HFFc6 (cell line): ENCODE measurements at regions not wholly inside any gene's neighbourhood (a gene's known extent, or its start where the extent isn't known, plus 50 kb on each side); places are given as distances from the start of the nearest gene placed in this dataset.

ENCODE experiments used
- DNase-seq: peaks from one replicate; pipeline ENCODE4 v3.0.0-alpha.2; 2018
- H3K27ac Mint-ChIP-seq: 2 replicates; pipeline ENCODE4 v1.8.0; 2020; ENCODE audit warnings: mild to moderate bottlenecking, mixed read lengths
- H3K27me3 Mint-ChIP-seq: 2 replicates; pipeline ENCODE4 v1.8.0; 2021; ENCODE audit warnings: mild to moderate bottlenecking, moderate library complexity, mixed read lengths; ENCODE audit not compliant: insufficient read depth
- H3K36me3 Mint-ChIP-seq: 2 replicates; pipeline ENCODE4 v1.8.0; 2021; ENCODE audit warnings: low read depth, mixed read lengths
- H3K4me1 Mint-ChIP-seq: 2 replicates; pipeline ENCODE4 v1.8.0; 2020; ENCODE audit warnings: low read depth, mixed read lengths
- H3K4me3 Mint-ChIP-seq: 2 replicates; pipeline ENCODE4 v1.8.0; 2020; ENCODE audit warnings: mild to moderate bottlenecking, moderate library complexity, mixed read lengths
- H3K9me3 Mint-ChIP-seq: 2 replicates; pipeline ENCODE4 v1.8.0; 2020; ENCODE audit warnings: mild to moderate bottlenecking, mixed read lengths
- TF ChIP-seq, protein P1 (sequence below): fragments of 200-600 bp; sonication (generic); IDR thresholded peaks from 2 replicates; pipeline ENCODE4 v1.5.0; 2021; ENCODE audit warnings: antibody characterized with exemption, mild to moderate bottlenecking

DNA sequence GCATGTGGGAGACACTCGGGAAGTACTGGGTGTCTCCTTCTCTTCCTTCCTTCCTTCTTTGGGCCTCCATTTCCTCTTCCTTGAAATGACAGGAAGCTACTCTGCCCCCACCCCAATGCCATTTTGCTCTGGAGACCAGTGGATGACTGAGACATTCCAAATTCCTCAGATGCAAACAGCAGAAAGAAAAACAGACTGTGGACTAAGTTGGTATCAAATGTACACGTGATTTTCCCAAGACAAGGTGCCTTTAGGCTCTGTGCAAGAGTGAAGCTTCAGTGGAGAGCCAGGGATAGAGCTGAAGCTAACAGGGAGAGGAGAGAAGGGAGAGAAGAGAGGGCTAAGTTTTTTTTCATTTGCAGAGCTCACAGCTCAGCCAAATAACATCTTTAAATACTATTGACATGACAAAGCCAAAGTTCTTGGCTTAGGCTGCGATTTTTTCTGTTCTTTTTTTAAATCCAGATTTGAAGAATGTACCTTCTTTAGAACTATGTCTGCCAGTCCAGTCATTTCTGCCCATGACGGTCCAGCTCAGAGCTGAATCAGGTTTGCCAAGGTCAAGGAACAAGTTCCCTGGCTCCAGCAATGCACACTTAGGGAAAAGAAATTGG, 84.5 kb upstream of the LCLAT1 start:
- peak overlapping the region; percentile 28; the same call in 1 of the 2 replicates for H3K4me3 Mint-ChIP-seq
- TF ChIP-seq, protein P1, sequence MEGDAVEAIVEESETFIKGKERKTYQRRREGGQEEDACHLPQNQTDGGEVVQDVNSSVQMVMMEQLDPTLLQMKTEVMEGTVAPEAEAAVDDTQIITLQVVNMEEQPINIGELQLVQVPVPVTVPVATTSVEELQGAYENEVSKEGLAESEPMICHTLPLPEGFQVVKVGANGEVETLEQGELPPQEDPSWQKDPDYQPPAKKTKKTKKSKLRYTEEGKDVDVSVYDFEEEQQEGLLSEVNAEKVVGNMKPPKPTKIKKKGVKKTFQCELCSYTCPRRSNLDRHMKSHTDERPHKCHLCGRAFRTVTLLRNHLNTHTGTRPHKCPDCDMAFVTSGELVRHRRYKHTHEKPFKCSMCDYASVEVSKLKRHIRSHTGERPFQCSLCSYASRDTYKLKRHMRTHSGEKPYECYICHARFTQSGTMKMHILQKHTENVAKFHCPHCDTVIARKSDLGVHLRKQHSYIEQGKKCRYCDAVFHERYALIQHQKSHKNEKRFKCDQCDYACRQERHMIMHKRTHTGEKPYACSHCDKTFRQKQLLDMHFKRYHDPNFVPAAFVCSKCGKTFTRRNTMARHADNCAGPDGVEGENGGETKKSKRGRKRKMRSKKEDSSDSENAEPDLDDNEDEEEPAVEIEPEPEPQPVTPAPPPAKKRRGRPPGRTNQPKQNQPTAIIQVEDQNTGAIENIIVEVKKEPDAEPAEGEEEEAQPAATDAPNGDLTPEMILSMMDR: no peak

DNA sequence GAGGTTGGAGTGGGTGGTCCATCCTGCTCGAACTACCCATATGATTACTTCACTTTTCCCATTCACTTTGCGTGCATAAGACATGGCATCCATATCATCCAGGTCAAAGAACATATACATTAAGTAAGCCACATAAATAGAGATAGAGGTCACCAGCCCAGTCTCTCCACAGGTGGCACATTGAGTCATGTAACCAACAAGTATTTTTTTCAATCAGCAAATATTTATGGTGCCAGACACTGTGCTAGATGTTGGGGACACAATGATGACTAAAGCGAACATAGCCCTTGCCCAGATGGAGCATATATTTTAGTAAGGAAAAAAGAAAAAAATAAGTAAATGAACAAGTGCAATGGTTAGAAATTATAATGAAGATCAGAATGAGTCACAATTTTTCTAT, 83.6 kb upstream of the LCLAT1 start:
- peaks cover 4% of the 10 kb centered on the region; the same call in 1 of the 2 replicates for H3K9me3 Mint-ChIP-seq
- peaks cover 10% of the 10 kb centered on the region for H3K36me3 Mint-ChIP-seq
- TF ChIP-seq, protein P1: no peak
- peak overlapping the region; percentile 84 for H3K27ac Mint-ChIP-seq
- no peak overlapping the region for H3K4me3 Mint-ChIP-seq
- H3K27me3 Mint-ChIP-seq: no peaks in the 10 kb centered on the region
- DNase-seq: no peak
- peaks cover 94% of the 10 kb centered on the region for H3K4me1 Mint-ChIP-seq

More for the DNA sequence above, 84.5 kb upstream of the LCLAT1 start:
- Mint-ChIP-seq H3K36me3 (peaks cover 10% of the 10 kb centered on the region), H3K27me3 (no peaks in the 10 kb centered on the region), H3K9me3 (peaks cover 4% of the 10 kb centered on the region; the same call in 1 of the 2 replicates), H3K4me1 (peaks cover 87% of the 10 kb centered on the region), H3K27ac (peak overlapping the region; percentile 84)
- peak; percentile 45 for DNase-seq

DNA sequence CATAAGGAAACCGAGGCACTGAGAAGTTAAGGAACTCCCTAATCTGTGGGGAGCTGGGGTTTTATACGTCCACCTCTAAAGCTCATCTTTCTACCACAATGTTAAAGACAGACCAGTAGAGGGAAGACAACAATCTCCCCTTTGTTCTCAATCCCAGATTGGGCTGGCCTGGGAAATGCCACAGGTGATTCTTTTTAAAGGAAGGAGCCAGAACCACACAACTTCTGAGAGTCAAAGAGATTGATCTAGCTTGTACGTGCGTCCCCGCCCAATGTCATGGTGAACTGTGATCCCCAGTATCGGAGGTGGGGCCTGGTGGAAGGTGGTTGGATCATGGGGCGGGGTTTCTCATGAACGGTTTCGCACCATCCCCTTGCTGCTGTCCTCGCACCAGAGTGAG, 81.8 kb upstream of the LCLAT1 start:
- Mint-ChIP-seq H3K4me3 (no peak overlapping the region), H3K27me3 (no peaks in the 10 kb centered on the region), H3K36me3 (peaks cover 10% of the 10 kb centered on the region), H3K9me3 (peaks cover 4% of the 10 kb centered on the region; the same call in 1 of the 2 replicates), H3K27ac (peak overlapping the region; percentile 86; the same call in 1 of the 2 replicates), H3K4me1 (peaks cover 80% of the 10 kb centered on the region)
- TF ChIP-seq, protein P1: no peak
- no peak for DNase-seq

DNA sequence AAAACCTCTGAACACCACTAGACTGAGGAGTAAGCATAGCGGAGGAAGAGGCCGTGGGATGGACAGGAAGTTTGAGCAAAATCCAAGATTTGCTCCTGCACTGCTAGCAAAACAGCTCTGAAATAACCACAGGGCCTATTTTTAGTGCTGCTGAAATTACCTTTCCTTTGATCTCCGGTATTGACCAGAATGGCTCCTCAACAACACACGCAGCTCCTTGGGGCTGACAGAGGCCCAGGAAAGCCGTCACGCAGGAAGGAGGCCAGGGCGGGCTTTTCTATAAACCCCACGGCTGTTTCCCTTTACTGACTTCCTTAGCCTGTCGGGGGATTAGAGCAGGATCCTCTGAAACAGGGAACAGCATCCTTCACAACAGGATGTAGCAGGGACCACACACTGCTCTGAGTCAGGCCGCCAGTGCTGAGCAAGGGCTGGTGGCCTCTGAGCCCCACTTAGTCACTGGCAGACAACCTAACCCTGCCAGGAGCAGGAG, 80.8 kb upstream of the LCLAT1 start:
- H3K27me3 Mint-ChIP-seq: no peaks in the 10 kb centered on the region
- peaks cover 4% of the 10 kb centered on the region; the same call in 1 of the 2 replicates for H3K9me3 Mint-ChIP-seq
- TF ChIP-seq, protein P1: no peak
- peak overlapping the region; percentile 54; the same call in 1 of the 2 replicates for H3K4me3 Mint-ChIP-seq
- H3K4me1 Mint-ChIP-seq: peaks cover 71% of the 10 kb centered on the region
- H3K27ac Mint-ChIP-seq: peak overlapping the region; percentile 86
- peak; percentile 56 for DNase-seq
- H3K36me3 Mint-ChIP-seq: peaks cover 10% of the 10 kb centered on the region

DNA sequence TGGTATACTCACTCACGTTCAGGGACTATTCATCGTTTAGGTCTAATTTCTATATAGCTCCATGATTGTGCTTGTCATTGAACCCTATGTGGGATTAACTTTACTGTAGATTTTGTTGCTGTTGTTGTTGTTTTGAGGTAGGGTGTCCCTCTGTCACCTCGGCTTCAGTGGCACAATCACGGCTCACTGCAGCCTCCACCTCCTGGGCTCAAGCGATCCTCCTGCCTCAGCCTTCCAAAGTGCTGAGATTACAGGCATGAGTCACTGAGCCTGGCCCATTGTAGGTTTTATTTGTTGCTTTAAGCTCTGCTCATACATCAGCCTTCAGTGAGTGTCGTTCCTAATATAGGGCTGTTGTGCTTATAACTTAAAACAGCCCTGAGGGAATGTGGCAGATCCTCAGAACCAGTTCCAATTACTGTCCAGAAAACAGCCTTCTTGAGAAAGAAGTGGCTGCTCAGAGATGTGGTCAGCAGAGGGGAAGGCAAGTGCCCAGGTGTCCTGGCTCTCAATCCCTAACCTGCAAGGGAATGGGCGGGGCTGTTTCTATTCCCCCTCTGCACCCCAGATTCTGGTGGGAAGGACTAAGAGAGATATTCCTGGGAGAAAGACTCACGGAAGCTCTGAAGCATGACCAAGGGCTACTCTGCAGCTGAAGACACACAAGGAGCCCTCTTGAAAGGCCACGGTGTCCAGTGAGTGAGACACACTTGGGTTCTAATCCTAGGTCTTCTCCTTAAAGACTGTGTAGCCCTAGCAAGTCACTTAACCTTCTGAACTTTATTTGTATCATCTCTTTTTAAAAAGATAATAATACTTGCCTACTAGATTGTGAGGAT, 79.6 kb upstream of the LCLAT1 start:
- peak; percentile 74 for DNase-seq
- no peaks in the 10 kb centered on the region for H3K27me3 Mint-ChIP-seq
- H3K9me3 Mint-ChIP-seq: peaks cover 4% of the 10 kb centered on the region; the same call in 1 of the 2 replicates
- H3K27ac Mint-ChIP-seq: peak overlapping the region; percentile 89
- TF ChIP-seq, protein P1: no peak
- peaks cover 10% of the 10 kb centered on the region for H3K36me3 Mint-ChIP-seq
- peaks cover 71% of the 10 kb centered on the region for H3K4me1 Mint-ChIP-seq
- H3K4me3 Mint-ChIP-seq: peak overlapping the region; percentile 43; the same call in 1 of the 2 replicates
